ENCODE measurements at regions not wholly inside any gene's neighbourhood (a gene's known extent, or its start where the extent isn't known, plus 50 kb on each side); places are given as distances from the start of the nearest gene placed in this dataset.

DNA sequence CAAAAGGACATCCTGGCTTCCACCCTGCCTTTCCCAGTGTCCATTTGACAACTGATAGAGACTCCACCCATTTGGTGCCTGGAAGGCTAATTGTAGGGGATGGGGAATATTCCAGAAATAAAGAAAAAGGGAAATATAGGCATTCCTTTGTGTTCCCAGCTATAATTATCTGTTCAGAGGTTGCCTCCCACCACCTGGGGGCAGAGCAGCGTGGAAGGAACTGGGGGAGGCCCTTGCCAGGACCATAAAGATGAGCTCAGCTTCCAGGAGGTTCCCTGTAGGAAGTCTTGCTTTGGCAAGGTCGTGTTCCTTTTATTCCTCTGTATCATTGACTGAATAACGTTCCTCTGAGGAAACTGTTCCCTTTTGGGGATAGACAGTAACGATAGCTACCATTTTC, 214.7 kb downstream of the TFAP2C start:
- Histone ChIP-seq H3K27ac (ENCODE audit: insufficient read length, low read depth, low read length) (no peak overlapping the region), H3K23ac (ENCODE audit: insufficient read length, low read depth, low read length) (no peak overlapping the region), H3K9ac (ENCODE audit: extremely low read depth, insufficient read length, low read length) (no peak overlapping the region), H4K8ac (replicated peaks; ENCODE audit: insufficient read length, low read depth, low read length) (no peak overlapping the region), H3K14ac (ENCODE audit: insufficient read depth, low read length) (no peak overlapping the region), H3K79me2 (ENCODE audit: insufficient read depth, low read length) (no peaks in the 10 kb centered on the region), H2BK20ac (ENCODE audit: low read depth, low read length, poor library complexity, severe bottlenecking) (no peak overlapping the region), H2BK12ac (ENCODE audit: insufficient read length, low read depth, low read length) (no peak overlapping the region), H3K4ac (ENCODE audit: low read depth, low read length) (no peak overlapping the region), H2AK5ac (ENCODE audit: insufficient read length, low read length) (no peak overlapping the region), H3K56ac (ENCODE audit: insufficient read length, low read depth, low read length) (no peak overlapping the region), H2AFZ (ENCODE audit: low read length) (no peak overlapping the region), H3K27me3 (ENCODE audit: insufficient read depth, low read length) (no peaks in the 10 kb centered on the region; the same call in 1 of the 2 replicates), H3K9me3 (ENCODE audit: control insufficient read depth, low read depth, low read length) (no peaks in the 10 kb centered on the region), H4K5ac (ENCODE audit: insufficient read length, low read depth, low read length) (no peak overlapping the region), H3K18ac (ENCODE audit: insufficient read length, low read depth, low read length) (no peak overlapping the region), H3K23me2 (ENCODE audit: insufficient read length, low read depth, low read length, poor library complexity, severe bottlenecking) (no peaks in the 10 kb centered on the region), H2BK15ac (ENCODE audit: low read depth, low read length) (no peak overlapping the region), H3K79me1 (ENCODE audit: insufficient read depth, low read depth, low read length, poor library complexity, severe bottlenecking) (no peaks in the 10 kb centered on the region), H3K4me2 (ENCODE audit: insufficient read depth, insufficient read length, low read length) (no peak overlapping the region), H3T11ph (ENCODE audit: low read length) (no peak overlapping the region), H4K91ac (ENCODE audit: insufficient read length, low read depth, low read length) (no peak overlapping the region), H2BK5ac (ENCODE audit: insufficient read length, low read length) (no peak overlapping the region), H4K20me1 (ENCODE audit: control insufficient read depth, insufficient read depth, insufficient read length) (no peaks in the 10 kb centered on the region), H3K4me1 (ENCODE audit: insufficient read depth, low read length) (no peaks in the 10 kb centered on the region), H2BK120ac (ENCODE audit: low read depth, low read length, poor library complexity, severe bottlenecking) (no peak overlapping the region)
- WGBS (ENCODE audit: extremely low coverage, insufficient read length, low lambda C conversion rate): no CpG with 5 or more reads among the region's 4 CpGs
- DNase-seq: peak; percentile 54
- TF ChIP-seq, protein P1, sequence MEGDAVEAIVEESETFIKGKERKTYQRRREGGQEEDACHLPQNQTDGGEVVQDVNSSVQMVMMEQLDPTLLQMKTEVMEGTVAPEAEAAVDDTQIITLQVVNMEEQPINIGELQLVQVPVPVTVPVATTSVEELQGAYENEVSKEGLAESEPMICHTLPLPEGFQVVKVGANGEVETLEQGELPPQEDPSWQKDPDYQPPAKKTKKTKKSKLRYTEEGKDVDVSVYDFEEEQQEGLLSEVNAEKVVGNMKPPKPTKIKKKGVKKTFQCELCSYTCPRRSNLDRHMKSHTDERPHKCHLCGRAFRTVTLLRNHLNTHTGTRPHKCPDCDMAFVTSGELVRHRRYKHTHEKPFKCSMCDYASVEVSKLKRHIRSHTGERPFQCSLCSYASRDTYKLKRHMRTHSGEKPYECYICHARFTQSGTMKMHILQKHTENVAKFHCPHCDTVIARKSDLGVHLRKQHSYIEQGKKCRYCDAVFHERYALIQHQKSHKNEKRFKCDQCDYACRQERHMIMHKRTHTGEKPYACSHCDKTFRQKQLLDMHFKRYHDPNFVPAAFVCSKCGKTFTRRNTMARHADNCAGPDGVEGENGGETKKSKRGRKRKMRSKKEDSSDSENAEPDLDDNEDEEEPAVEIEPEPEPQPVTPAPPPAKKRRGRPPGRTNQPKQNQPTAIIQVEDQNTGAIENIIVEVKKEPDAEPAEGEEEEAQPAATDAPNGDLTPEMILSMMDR (conservative IDR thresholded peaks at IDR 0.05): peak; percentile 70
- peaks cover 17% of the 10 kb centered on the region for H3K27me3 Mint-ChIP-seq (ENCODE audit: low read depth)
- no peaks in the 10 kb centered on the region; a peak in 1 of 5 replicates for H3K9me3 Mint-ChIP-seq
- H3K4me3 Mint-ChIP-seq: no peak overlapping the region
- no peak overlapping the region for H3K27ac Mint-ChIP-seq
- H3K4me1 Mint-ChIP-seq: peaks cover 6 to 13% of the 10 kb centered on the region in 2 experiments
- H3K36me3 Mint-ChIP-seq (ENCODE audit: insufficient read depth in 1 of 3, low read depth in 3 of 3): no peaks in the 10 kb centered on the region
